Omental fat pad (tissue), 3 donors: ENCODE measurements at regions not wholly inside any gene's neighbourhood (a gene's known extent, or its start where the extent isn't known, plus 50 kb on each side); places are given as distances from the start of the nearest gene placed in this dataset.
"Not testable (repeated sequence)": the region's sequence is repeated elsewhere in the genome, so short reads cannot be mapped to it uniquely, and the experiment has no call there.

Source experiments
- ATAC-seq: fragments of 150-250 bp; one replicate; pipeline ENCODE4 v1.9.1; 2016; ENCODE audit warnings: mild to moderate bottlenecking, moderate library complexity; ENCODE audit not compliant: low FRiP score
- DNase-seq: peaks from one replicate; pipeline ENCODE4 v3.0.0-alpha.2; 2019; ENCODE audit warnings: low spot score
- TF ChIP-seq, protein P1 (sequence below), 3 donors: fragments of 450-650 bp; IDR thresholded peaks; one replicate each; pipeline ENCODE4 v1.5.1; 2016 to 2017; ENCODE audit warnings: antibody characterized with exemption in 3 of 3, mild to moderate bottlenecking in 3 of 3, moderate library complexity in 2 of 3

DNA sequence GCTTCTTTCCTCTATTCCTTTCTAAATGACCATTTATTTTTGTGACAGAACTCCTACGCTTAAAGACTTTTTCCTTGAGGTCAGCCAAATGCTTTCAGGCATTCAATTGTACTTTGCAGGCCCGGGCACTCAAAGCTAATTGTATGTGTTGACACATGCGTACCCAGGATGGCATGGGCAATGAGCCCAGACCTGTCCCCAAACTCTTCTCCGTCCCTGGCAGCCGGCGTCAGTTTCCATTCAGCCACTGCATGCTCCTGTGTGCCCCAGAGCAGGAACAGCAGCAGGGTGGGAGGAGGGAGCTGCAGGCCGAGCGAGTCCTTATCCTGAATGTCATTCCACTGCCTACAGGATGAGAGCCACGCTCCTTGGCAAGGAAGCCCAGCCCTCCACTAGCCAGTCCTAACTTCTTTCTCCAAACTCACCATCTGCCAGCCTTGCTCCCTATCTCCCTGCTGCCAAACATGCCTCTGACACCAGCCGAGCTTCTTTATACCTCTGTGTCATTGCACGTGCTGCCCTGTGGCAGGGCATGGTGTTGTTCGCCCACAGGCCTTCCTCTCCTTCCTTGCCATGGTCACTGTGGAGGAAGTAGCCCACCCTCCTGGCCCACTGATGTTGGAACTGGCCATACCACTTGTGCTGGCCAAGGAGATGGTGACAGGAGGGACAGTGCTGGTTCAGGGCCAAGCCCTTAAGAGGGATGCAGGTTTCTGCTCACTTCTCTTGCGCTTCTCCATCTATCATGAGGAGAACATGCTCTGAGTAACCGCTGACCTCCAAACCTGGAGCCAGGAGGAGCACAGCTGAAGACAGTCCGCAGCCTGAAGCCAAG, 116.9 kb upstream of the FHL2 start:
- TF ChIP-seq, protein P1, sequence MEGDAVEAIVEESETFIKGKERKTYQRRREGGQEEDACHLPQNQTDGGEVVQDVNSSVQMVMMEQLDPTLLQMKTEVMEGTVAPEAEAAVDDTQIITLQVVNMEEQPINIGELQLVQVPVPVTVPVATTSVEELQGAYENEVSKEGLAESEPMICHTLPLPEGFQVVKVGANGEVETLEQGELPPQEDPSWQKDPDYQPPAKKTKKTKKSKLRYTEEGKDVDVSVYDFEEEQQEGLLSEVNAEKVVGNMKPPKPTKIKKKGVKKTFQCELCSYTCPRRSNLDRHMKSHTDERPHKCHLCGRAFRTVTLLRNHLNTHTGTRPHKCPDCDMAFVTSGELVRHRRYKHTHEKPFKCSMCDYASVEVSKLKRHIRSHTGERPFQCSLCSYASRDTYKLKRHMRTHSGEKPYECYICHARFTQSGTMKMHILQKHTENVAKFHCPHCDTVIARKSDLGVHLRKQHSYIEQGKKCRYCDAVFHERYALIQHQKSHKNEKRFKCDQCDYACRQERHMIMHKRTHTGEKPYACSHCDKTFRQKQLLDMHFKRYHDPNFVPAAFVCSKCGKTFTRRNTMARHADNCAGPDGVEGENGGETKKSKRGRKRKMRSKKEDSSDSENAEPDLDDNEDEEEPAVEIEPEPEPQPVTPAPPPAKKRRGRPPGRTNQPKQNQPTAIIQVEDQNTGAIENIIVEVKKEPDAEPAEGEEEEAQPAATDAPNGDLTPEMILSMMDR (IDR thresholded peaks at IDR 0.05) = no peak
- no peak for ATAC-seq
- DNase-seq = no peak

DNA sequence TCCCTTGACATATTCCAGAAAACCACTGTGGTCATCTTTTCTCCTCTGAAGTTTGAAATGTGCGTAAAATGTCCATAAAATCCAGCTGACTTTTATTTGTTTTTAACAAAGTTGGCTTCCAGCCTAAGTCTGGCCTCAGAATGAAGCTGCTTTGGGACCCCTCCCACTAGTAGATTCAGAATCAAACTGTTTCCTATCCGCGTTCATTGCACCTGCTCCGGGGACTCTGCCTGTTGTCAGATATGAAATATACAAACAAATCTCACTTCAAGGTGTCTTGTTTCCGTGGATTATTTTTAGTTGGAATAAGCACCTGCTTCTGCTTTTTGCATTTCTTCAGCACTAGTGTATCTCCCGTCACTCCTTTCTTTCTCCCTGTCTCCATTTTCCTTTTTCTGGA, 115.7 kb upstream of the FHL2 start:
- ATAC-seq (no peak), DNase-seq (no peak)
- TF ChIP-seq, protein P1 (IDR thresholded peaks at IDR 0.05) = no peak

DNA sequence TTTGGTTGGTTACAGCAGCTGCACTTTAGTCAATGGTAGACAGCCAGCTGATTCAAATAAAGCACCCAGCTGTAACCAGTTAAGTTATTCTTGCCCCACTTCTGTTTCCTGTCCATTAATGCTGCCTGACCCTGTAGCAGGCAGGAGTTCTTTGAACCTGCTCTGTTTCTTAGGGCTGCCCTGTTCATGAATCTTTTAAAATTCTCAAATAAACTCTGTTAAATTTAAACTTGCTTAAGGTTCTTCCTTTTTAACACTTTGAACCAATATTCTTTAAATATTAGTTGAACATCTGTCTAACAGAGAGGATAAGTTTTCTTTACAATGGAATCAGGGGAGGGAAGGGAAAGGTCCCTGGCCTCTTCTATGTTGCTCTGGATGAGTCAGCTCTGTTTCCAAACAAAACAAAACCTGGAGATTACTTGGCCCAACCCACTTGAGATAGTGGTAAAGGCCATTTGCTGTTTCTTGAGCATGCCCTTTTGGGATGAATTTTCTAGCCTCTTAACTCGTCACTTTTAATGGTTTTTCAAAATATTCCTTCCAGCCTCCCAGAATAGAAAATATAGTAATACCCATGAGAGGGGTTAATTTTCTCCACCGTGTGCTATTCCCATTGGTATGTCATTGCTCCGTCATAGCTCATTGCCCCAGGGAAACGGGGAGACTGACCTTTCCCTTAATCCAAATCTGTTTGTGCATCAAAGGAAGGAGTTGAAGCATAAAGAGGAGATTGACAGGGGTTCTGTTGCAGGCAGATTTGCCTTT, 112.1 kb upstream of the FHL2 start:
- DNase-seq (no peak), ATAC-seq (no peak)
- TF ChIP-seq, protein P1 (IDR thresholded peaks at IDR 0.05) = no peak

- DNase-seq (no peak), ATAC-seq (no peak)
- TF ChIP-seq, protein P1 (IDR thresholded peaks at IDR 0.05) = no peak
Measured at GRCh38 chr2:105509269-105510086, 110.6 kb upstream of the FHL2 start.

GRCh38 chr2:105506860-105507259, 108.0 kb upstream of the FHL2 start:
- not testable (repeated sequence) for DNase-seq, ATAC-seq

GRCh38 chr2:105504459-105504858, 105.6 kb upstream of the FHL2 start:
- no peak for ATAC-seq
- TF ChIP-seq, protein P1 (IDR thresholded peaks at IDR 0.05) = no peak
- DNase-seq = no peak
